Stimulated activated CD4-positive, alpha-beta T cell treated with anti-CD3 and anti-CD28 coated beads, Interleukin-4, amount 100 ng/mL, for 4 hours (primary cell): ENCODE measurements at regions not wholly inside any gene's neighbourhood (a gene's known extent, or its start where the extent isn't known, plus 50 kb on each side); places are given as distances from the start of the nearest gene placed in this dataset.

ENCODE experiments used
- DNase-seq, 2 experiments: peaks; one replicate each; pipeline ENCODE4 v3.0.0-alpha.2; 2020

DNA sequence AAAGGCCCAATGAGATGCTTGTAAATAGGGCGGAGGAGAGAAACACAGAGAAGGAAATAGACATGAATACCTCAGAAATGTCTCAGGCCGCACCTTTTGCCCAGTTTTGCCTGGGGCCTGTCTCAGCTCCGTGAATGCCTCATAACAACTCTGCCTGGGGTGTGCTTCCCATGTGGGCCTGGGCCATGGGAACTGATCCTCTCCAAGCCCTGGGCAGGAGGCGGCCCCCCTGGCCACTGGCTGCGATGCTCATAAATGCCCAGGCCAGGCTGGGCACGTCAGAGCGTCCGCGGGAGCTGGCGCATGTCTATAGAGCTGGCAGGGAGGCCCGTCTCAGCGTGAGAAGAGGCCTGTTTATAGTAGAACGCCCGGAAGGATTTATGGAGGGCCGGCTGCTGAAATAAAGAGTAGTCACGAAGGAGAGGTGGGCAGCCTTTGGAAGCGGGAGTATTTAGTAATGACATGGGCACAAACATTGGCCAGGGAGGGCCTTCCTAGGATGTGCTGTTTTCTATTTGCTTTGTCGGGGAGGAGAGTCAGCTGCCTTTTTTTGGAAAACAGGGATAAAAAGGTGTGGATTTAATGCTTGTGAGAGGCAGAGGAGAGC is 85.9 kb upstream of the IGF1R start:
- DNase-seq = no peak

- DNase-seq = no peak
These were observed 82.8 kb upstream of the IGF1R start for GRCh38 chr15:98565566-98565965.

- no peak for DNase-seq
These were observed 80.4 kb upstream of the IGF1R start for GRCh38 chr15:98567951-98568350.

- DNase-seq = no peak
These were observed 79.8 kb upstream of the IGF1R start for GRCh38 chr15:98568382-98569017.

- DNase-seq = no peak
These were observed 78.2 kb upstream of the IGF1R start for GRCh38 chr15:98570119-98570518.

DNA sequence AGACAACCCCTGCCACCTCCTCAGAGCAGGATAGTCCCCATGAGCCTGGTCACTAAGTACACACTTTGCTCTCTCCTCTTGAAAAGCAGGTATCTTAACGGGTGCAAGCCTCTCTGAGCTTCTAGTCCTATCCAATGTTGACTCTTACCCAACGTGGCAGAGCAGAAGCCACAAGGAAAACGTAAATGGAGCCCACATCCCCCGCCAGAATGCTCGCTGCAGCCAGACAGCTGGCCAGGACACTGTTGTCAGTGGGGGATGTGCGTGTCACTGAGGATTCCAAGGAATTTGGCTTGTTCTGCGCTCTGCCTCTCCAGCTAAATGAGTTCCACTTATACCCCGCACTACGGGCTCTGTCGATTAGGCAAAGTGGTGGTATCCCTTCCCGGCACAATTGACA is 67.8 kb upstream of the IGF1R start:
- no peak for DNase-seq

DNA sequence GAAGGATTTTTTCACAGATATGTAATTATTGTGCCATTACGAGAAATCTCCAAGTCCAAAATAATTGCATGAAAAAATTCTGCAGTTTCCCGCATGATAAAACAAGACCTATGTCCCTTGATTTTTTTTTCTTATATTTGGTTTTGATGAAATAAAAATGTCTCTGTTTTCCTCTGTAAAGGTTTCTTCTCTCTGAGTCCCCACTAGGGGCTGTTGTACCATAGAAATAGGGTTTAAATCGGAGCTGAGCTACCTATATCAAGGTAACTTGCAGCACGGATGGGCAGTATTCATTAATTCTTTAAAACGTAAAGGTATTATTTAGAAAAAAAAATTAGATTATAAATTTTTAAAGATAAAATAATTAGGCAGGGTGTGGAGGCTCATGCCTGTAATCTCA is 66.6 kb upstream of the IGF1R start:
- no peak for DNase-seq

GRCh38 chr15:98582900-98583554 is 65.3 kb upstream of the IGF1R start:
- no peak for DNase-seq

DNA sequence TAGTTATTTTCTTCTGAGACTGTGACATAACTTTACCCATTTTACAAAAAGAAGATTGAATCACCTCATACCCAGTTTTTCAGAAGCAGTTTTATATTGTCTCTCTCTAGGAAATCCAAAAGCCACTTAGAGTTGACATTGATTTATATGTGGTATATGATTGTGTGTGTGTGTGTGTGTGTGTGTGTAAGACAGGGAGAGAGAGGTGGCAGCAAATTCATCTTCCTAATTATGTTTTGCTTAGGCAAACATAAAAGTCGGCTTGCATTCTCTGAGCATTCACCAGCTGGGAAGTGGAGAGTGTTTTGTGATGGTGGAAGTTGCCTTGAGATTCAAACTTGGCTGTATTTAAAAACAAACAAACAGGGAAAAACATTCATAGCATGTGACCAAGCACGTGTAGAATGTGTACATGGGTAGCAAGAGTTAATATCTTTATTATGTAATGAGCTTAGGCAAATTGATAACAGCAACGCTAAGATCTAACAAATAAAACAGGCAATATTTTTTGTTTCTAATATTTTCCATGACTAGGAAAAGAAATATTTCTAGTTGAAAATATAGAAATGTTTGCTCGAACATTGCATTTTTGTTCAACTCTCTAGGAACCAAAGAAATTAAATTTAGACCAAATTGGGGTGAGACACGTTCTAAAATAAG is 64.4 kb upstream of the IGF1R start:
- no peak for DNase-seq

DNA sequence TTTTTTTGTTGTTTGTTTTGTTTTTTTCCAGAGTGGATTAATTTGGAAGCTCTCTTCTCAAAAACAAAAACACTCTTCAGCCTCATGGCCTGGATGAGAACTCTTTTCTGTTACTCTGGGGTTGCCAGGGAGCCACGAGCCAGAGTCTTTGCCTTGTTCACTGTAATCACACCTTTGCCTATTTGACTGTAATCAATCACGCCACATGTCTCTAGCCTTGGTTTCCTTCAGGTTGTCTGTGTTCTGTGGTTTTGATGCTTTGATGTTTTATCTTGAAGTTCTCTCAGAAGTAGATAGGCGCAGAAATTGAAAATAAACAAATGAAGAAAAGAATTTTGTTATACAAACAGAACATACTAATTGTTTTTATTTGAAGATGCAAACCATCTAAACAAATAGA is 62.3 kb upstream of the IGF1R start:
- DNase-seq = no peak

DNA sequence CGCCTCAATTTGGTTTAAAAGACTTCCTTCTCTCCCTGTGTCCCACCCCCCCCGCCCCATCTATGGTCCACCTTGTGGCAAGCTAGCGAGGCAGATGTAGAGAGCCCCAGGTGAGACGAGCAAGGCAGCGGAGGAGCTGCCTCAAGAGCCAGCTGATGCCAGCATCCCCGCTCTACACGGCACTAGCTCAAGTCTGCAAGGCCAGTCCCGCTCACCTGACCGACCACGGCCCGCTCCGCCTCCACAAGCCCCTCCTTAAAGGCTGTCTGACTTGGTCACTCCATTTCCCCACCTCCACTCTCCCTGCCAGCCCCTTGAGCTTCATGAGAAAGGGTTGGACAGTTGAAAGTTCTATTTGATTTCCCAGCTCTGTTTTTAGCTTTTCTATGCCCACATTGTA is 56.2 kb upstream of the IGF1R start:
- DNase-seq = no peak

GRCh38 chr15:98596131-98596530 is 52.2 kb upstream of the IGF1R start:
- DNase-seq = no peak

- DNase-seq = no peak
These were observed 51.4 kb upstream of the IGF1R start for GRCh38 chr15:98596885-98597392.

GRCh38 chr15:98597666-98598065 is 50.7 kb upstream of the IGF1R start:
- DNase-seq = no peak
